ENCODE measurements at regions not wholly inside any gene's neighbourhood (a gene's known extent, or its start where the extent isn't known, plus 50 kb on each side); places are given as distances from the start of the nearest gene placed in this dataset.

GRCh38 chr13:52975969-52976368, 52.6 kb upstream of the OLFM4 start:
- no TSS peak for BruUV-seq (replicated peaks)
- CTCF ChIA-PET: interaction anchor here (1.9 kb wide), 1 partner anchor 8 kb away, joined by 11 read pairs; no protein-coding TSS in a partner anchor

More at GRCh38 chr13:52975969-52976368, 52.6 kb upstream of the OLFM4 start:
- H3K27me3 ChIP-seq (ENCODE audit: control insufficient read depth in 2 of 2, insufficient read depth in 2 of 2, low read length in 2 of 2): no peaks in the 10 kb centered on the region
- no peaks in the 10 kb centered on the region for H3K4me1 ChIP-seq (ENCODE audit: control insufficient read depth, extremely low read depth, insufficient read depth, low read length)
- H3K36me3 ChIP-seq (ENCODE audit: control insufficient read depth in 2 of 2, extremely low read depth in 1 of 2, insufficient read depth in 2 of 2, low read length in 2 of 2): no peaks in the 10 kb centered on the region
- DNase-seq (ENCODE audit: low read depth, low spot score): no peak
- dilution Hi-C loops (cut with MboI; ENCODE audit: extremely low pct_ligation_motif_present, low sequenced_read_pairs) (no loop called here), intact Hi-C loops (cut with micrococcal nuclease) (no loop called here)
- H2AFZ ChIP-seq (ENCODE audit: low read depth, low read length): no peak overlapping the region
- H3K4me2 ChIP-seq (ENCODE audit: insufficient read depth, low read length): no peak overlapping the region
- no peak overlapping the region for H3K27ac ChIP-seq (ENCODE audit: insufficient read depth, low read depth, low read length)
- no peaks in the 10 kb centered on the region for H3K9me3 ChIP-seq (replicated peaks; ENCODE audit: control insufficient read depth, insufficient read depth, low read length)
- FAIRE-seq: no peak
- no peaks in the 10 kb centered on the region for H3K79me2 ChIP-seq (ENCODE audit: control insufficient read depth, insufficient read depth, low read length)
- no peak overlapping the region for H3K4me3 ChIP-seq (replicated peaks in 1 of 3; ENCODE audit: insufficient read depth in 1 of 3, low read depth in 1 of 3, low read length in 3 of 3)
- TF ChIP-seq MYC (IDR thresholded peaks at IDR 0.05; ENCODE audit: low read depth, low read length) (no peak), JUN (IDR thresholded peaks at IDR 0.05; ENCODE audit: borderline replicate concordance, insufficient read depth, insufficient read length, low read depth) (no peak), CTCF (IDR thresholded peaks at IDR 0.05; ENCODE audit: extremely low read depth in 1 of 2, insufficient read depth in 1 of 2, low read depth in 1 of 2, low read length in 2 of 2) (no peak), FOS (IDR thresholded peaks at IDR 0.05; ENCODE audit: borderline replicate concordance, insufficient read depth, low read length) (no peak), GATA2 (IDR thresholded peaks at IDR 0.05; ENCODE audit: insufficient read depth, insufficient read length, low read depth, low read length) (no peak), POLR2AphosphoS5 (IDR thresholded peaks at IDR 0.05; ENCODE audit: insufficient read depth, low read depth, low read length) (no peak), EZH2 (IDR thresholded peaks at IDR 0.05; ENCODE audit: borderline replicate concordance, low read depth, low read length, severe bottlenecking) (no peak), POLR2A (IDR thresholded peaks at IDR 0.05; ENCODE audit: low read depth, low read length) (no peak)
- TF ChIP-seq, protein P1, sequence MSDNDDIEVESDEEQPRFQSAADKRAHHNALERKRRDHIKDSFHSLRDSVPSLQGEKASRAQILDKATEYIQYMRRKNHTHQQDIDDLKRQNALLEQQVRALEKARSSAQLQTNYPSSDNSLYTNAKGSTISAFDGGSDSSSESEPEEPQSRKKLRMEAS (IDR thresholded peaks at IDR 0.05; ENCODE audit: insufficient read depth, insufficient read length): no peak
- H3K9ac ChIP-seq (replicated peaks; ENCODE audit: extremely low read depth, insufficient read depth, low read length): no peak overlapping the region
- H3K9me1 ChIP-seq (replicated peaks; ENCODE audit: control insufficient read depth, extremely low read depth, insufficient read depth, low read length): no peaks in the 10 kb centered on the region
- POLR2A ChIA-PET: no interaction called here
- H4K20me1 ChIP-seq (replicated peaks; ENCODE audit: control insufficient read depth, extremely low read depth, insufficient read depth, low read length): no peaks in the 10 kb centered on the region

Data from endothelial cell of umbilical vein (primary cell).